Anterior cingulate cortex (tissue), 58 donors: ENCODE measurements at regions not wholly inside any gene's neighbourhood (a gene's known extent, or its start where the extent isn't known, plus 50 kb on each side); places are given as distances from the start of the nearest gene placed in this dataset.
A peak's percentile ranks its signal among the peaks of the same experiment; 100 is the strongest.
"Not testable (repeated sequence)": the region's sequence is repeated elsewhere in the genome, so short reads cannot be mapped to it uniquely, and the experiment has no call there.

Source experiments
- DNase-seq, 58 donors: peaks; one replicate each; lab custom pipeline; 2025; lab: John Stamatoyannopoulos, UW

- no peak for DNase-seq
Measured at GRCh38 chr12:74049348-74049747, 488.3 kb upstream of the ATXN7L3B start.

- no peak for DNase-seq
Measured at GRCh38 chr12:74051848-74052247, 485.8 kb upstream of the ATXN7L3B start.

GRCh38 chr12:74066476-74066875 lies 471.2 kb upstream of the ATXN7L3B start:
- no peak for DNase-seq

GRCh38 chr12:74071182-74071581 lies 466.5 kb upstream of the ATXN7L3B start:
- DNase-seq: no peak

- no peak for DNase-seq
Measured at GRCh38 chr12:74076918-74077317, 460.7 kb upstream of the ATXN7L3B start.

GRCh38 chr12:74105434-74105833 lies 432.2 kb upstream of the ATXN7L3B start:
- DNase-seq: no peak

- no peak for DNase-seq
Measured at GRCh38 chr12:74108729-74109128, 428.9 kb upstream of the ATXN7L3B start.

- DNase-seq: peak in 15 of 58 donors; percentile 0 to 34 (median 9)
Measured at GRCh38 chr12:74111688-74112360, 425.8 kb upstream of the ATXN7L3B start.

GRCh38 chr12:74119811-74120362 lies 417.7 kb upstream of the ATXN7L3B start:
- peak in 26 of 58 donors; percentile 2 to 70 (median 19) for DNase-seq

- DNase-seq: no peak
Measured at GRCh38 chr12:74120644-74121043, 417.0 kb upstream of the ATXN7L3B start.

- no peak for DNase-seq
Measured at GRCh38 chr12:74129702-74130101, 407.9 kb upstream of the ATXN7L3B start.

- DNase-seq: no peak
Measured at GRCh38 chr12:74144396-74144795, 393.2 kb upstream of the ATXN7L3B start.

GRCh38 chr12:74145328-74145727 lies 392.3 kb upstream of the ATXN7L3B start:
- DNase-seq: no peak

- DNase-seq: no peak
Measured at GRCh38 chr12:74148849-74149248, 388.8 kb upstream of the ATXN7L3B start.

- DNase-seq: no peak
Measured at GRCh38 chr12:74152370-74152769, 385.3 kb upstream of the ATXN7L3B start.

GRCh38 chr12:74166096-74166495 lies 371.5 kb upstream of the ATXN7L3B start:
- DNase-seq: no peak

- no peak for DNase-seq
Measured at GRCh38 chr12:74169607-74170006, 368.0 kb upstream of the ATXN7L3B start.

- no peak for DNase-seq
Measured at GRCh38 chr12:74170645-74171477, 366.8 kb upstream of the ATXN7L3B start.

- DNase-seq: no peak
Measured at GRCh38 chr12:74171478-74171909, 366.1 kb upstream of the ATXN7L3B start.

- not testable (repeated sequence) for DNase-seq
Measured at GRCh38 chr12:74174961-74175360, 362.7 kb upstream of the ATXN7L3B start.

- no peak for DNase-seq
Measured at GRCh38 chr12:74185360-74185759, 352.3 kb upstream of the ATXN7L3B start.

- DNase-seq: no peak
Measured at GRCh38 chr12:74193191-74193590, 344.4 kb upstream of the ATXN7L3B start.
